ENCODE measurements at regions not wholly inside any gene's neighbourhood (a gene's known extent, or its start where the extent isn't known, plus 50 kb on each side); places are given as distances from the start of the nearest gene placed in this dataset.
A peak's percentile ranks its signal among the peaks of the same experiment; 100 is the strongest.

DNA sequence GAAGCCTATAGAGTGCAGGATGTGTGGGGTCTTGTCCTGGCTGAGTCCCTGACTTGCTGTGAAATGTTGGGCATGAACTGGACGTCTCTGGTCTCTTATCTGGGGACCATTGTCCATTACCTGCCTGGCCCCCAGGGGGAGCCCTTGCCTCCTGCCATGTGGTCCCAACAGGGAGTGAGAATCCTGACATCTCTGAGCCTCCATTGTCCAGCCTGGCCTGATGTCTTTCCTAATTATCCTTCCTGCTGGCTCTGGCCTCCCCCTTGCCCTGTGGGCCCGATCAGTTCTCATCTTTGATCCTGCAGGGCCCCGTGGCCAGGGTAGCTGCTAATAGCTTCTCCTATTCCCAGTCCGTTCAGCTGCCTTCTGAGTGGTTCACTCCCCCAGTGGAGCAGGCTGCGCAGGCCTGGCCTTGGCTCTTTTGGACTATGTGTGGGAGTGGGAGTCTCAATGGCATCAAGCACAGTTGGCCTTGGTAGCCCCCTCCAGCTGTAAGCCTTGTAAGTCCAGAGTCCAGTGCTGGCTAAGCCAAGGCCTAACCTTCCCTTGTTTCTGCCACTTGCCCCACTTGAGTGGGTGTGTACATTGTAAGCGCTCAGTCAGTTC, 77.9 kb upstream of the RALY start:
- TF ChIP-seq, protein P1, sequence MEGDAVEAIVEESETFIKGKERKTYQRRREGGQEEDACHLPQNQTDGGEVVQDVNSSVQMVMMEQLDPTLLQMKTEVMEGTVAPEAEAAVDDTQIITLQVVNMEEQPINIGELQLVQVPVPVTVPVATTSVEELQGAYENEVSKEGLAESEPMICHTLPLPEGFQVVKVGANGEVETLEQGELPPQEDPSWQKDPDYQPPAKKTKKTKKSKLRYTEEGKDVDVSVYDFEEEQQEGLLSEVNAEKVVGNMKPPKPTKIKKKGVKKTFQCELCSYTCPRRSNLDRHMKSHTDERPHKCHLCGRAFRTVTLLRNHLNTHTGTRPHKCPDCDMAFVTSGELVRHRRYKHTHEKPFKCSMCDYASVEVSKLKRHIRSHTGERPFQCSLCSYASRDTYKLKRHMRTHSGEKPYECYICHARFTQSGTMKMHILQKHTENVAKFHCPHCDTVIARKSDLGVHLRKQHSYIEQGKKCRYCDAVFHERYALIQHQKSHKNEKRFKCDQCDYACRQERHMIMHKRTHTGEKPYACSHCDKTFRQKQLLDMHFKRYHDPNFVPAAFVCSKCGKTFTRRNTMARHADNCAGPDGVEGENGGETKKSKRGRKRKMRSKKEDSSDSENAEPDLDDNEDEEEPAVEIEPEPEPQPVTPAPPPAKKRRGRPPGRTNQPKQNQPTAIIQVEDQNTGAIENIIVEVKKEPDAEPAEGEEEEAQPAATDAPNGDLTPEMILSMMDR (conservative IDR thresholded peaks at IDR 0.05; ENCODE audit: low read depth, low read length): peak; percentile 33
- TF ChIP-seq CEBPB (IDR thresholded peaks at IDR 0.05; ENCODE audit: low read depth, low read length): no peak
- no peak; the same call in 1 of the 2 replicates for TF ChIP-seq RAD21 (IDR thresholded peaks at IDR 0.05; ENCODE audit: low read length)
- no peak for TF ChIP-seq MAFK (IDR thresholded peaks at IDR 0.05; ENCODE audit: low read depth, low read length)
- no peak for TF ChIP-seq POLR2A (IDR thresholded peaks at IDR 0.05; ENCODE audit: low read depth, low read length)
- TF ChIP-seq MXI1 (IDR thresholded peaks at IDR 0.05; ENCODE audit: borderline replicate concordance, low read depth, low read length): no peak
- TF ChIP-seq RFX5 (IDR thresholded peaks at IDR 0.05; ENCODE audit: low read depth, low read length): no peak
- no peak; the same call in 1 of the 2 replicates for TF ChIP-seq SMC3 (IDR thresholded peaks at IDR 0.05; ENCODE audit: low read depth, low read length)
- TF ChIP-seq, protein P2, sequence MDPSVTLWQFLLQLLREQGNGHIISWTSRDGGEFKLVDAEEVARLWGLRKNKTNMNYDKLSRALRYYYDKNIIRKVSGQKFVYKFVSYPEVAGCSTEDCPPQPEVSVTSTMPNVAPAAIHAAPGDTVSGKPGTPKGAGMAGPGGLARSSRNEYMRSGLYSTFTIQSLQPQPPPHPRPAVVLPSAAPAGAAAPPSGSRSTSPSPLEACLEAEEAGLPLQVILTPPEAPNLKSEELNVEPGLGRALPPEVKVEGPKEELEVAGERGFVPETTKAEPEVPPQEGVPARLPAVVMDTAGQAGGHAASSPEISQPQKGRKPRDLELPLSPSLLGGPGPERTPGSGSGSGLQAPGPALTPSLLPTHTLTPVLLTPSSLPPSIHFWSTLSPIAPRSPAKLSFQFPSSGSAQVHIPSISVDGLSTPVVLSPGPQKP (IDR thresholded peaks at IDR 0.05; ENCODE audit: borderline replicate concordance, low read depth, low read length): no peak
